Kidney (tissue), 13 donors: ENCODE measurements at regions not wholly inside any gene's neighbourhood (a gene's known extent, or its start where the extent isn't known, plus 50 kb on each side); places are given as distances from the start of the nearest gene placed in this dataset.

Source experiments
- DNase-seq, 5 donors: peaks; one replicate each; pipeline ENCODE4 v3.0.0-alpha.2; 2013 to 2020
- FAIRE-seq: peaks from 2 replicates; lab custom pipeline; 2012; peaks lifted over from hg19 to GRCh38; lab: Jason Lieb, UNC
- H3K27ac ChIP-seq, 2 donors: one replicate each; pipeline ENCODE4 v1.7.0; 2013; ENCODE audit warnings: low read depth in 2 of 2, low read length in 2 of 2, inconsistent platforms in 1 of 2
- H3K27me3 ChIP-seq: one replicate; pipeline ENCODE4 v1.7.1; 2013; ENCODE audit warnings: low read length, inconsistent platforms; ENCODE audit not compliant: control insufficient read depth, insufficient read depth
- H3K36me3 ChIP-seq, 3 donors: one replicate each; pipeline versions ENCODE4 v1.7.0 to v1.7.1; 2013; ENCODE audit warnings: low read length in 3 of 3, control low read depth in 1 of 3, inconsistent platforms in 1 of 3; ENCODE audit not compliant: insufficient read depth in 3 of 3, control insufficient read depth in 2 of 3
- H3K4me1 ChIP-seq, 3 donors: one replicate each; pipeline versions ENCODE4 v1.7.0 to v1.7.1; 2013; ENCODE audit warnings: low read length in 3 of 3, inconsistent platforms in 1 of 3, low read depth in 1 of 3; ENCODE audit not compliant: control insufficient read depth in 2 of 3, insufficient read depth in 2 of 3
- H3K4me3 ChIP-seq, 3 donors: one replicate each; pipeline versions ENCODE4 v1.7.0 to v1.8.1; 2013; ENCODE audit warnings: low read length in 3 of 3, control low read depth in 1 of 3, inconsistent platforms in 1 of 3
- H3K9ac ChIP-seq, 3 donors: one replicate each; pipeline versions ENCODE4 v1.7.0 to v1.7.1; 2013; ENCODE audit warnings: low read length in 3 of 3, control low read depth in 1 of 3, inconsistent platforms in 1 of 3
- H3K9me3 ChIP-seq, 3 donors: one replicate each; pipeline versions ENCODE4 v1.7.0 to v1.7.1; 2013; ENCODE audit warnings: low read length in 3 of 3, control low read depth in 1 of 3, inconsistent platforms in 1 of 3; ENCODE audit not compliant: control insufficient read depth in 2 of 3, insufficient read depth in 1 of 3
- intact Hi-C: fragments of 100-400 bp; cut with DNase I; formaldehyde crosslinking; loops from one replicate; pipeline ENCODE4 v1.11.1; 2022
- TF ChIP-seq, protein P1 (sequence below): IDR thresholded peaks from 3 replicates; pipeline ENCODE4 v1.5.1; 2012; ENCODE audit warnings: mild to moderate bottlenecking, moderate library complexity, borderline replicate concordance; ENCODE audit not compliant: insufficient read depth; ENCODE audit errors: extremely low read depth
- donor health status: control.
- donor health status: control.
- donor health status: control.
- donor health status: control.
- donor health status: control.
- donor health status: DM: yes; HTN: yes; CAD: no.
- donor health status: Normal renal cell carcinoma (clear cell type).

DNA sequence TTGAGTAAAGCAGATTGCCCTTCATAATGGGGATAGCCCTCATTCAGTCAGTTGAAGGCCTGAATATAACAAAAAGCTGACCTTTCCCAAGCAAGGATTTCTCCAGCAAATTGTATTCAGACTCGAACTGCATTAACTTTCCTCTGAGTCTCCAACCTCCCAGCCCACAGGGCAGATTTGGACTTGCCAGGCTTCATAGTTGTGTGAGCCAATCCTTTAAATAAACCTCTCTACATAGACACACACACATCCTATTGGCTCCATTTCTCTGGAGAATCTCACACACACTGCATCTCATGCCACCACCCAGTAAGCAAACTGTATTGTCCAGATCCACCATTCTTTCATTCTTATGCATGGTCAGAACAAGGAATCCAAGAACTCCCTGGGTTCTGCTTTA is 225.1 kb downstream of the MPDZ start:
- FAIRE-seq, result no peak
- TF ChIP-seq, protein P1, sequence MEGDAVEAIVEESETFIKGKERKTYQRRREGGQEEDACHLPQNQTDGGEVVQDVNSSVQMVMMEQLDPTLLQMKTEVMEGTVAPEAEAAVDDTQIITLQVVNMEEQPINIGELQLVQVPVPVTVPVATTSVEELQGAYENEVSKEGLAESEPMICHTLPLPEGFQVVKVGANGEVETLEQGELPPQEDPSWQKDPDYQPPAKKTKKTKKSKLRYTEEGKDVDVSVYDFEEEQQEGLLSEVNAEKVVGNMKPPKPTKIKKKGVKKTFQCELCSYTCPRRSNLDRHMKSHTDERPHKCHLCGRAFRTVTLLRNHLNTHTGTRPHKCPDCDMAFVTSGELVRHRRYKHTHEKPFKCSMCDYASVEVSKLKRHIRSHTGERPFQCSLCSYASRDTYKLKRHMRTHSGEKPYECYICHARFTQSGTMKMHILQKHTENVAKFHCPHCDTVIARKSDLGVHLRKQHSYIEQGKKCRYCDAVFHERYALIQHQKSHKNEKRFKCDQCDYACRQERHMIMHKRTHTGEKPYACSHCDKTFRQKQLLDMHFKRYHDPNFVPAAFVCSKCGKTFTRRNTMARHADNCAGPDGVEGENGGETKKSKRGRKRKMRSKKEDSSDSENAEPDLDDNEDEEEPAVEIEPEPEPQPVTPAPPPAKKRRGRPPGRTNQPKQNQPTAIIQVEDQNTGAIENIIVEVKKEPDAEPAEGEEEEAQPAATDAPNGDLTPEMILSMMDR, result no peak
- Histone ChIP-seq H3K9ac (no peak overlapping the region), H3K36me3 (no peaks in the 10 kb centered on the region), H3K27ac (no peak overlapping the region), H3K9me3 (no peaks in the 10 kb centered on the region), H3K4me3 (no peak overlapping the region), H3K4me1 (no peaks in the 10 kb centered on the region), H3K27me3 (no peaks in the 10 kb centered on the region)
- no peak for DNase-seq
- intact Hi-C loops, result no loop called here
